CD14-positive monocyte (primary cell): ENCODE measurements at regions not wholly inside any gene's neighbourhood (a gene's known extent, or its start where the extent isn't known, plus 50 kb on each side); places are given as distances from the start of the nearest gene placed in this dataset.

Source experiments
- DNase-seq, 3 donors: peaks; one replicate each; pipeline ENCODE4 v3.0.0-alpha.2; 2011 to 2022
- H2AFZ ChIP-seq: 2 replicates; pipeline ENCODE4 v1.6.0; 2012; ENCODE audit warnings: mild to moderate bottlenecking, low read depth, low read length, inconsistent platforms; ENCODE audit not compliant: insufficient read depth, poor library complexity, severe bottlenecking
- H3K27ac ChIP-seq, 2 donors: 1 replicate in 1 of 2; 2 replicates in 1 of 2; pipeline ENCODE4 v1.5.1; 2012 to 2013; ENCODE audit warnings: low read length in 2 of 2, control low read depth in 1 of 2, inconsistent platforms in 1 of 2, low read depth in 1 of 2, mild to moderate bottlenecking in 1 of 2
- H3K27me3 ChIP-seq, 2 donors: one replicate each; pipeline versions ENCODE4 v1.6.0 to v1.6.1; 2011 to 2013; ENCODE audit warnings: low read length in 2 of 2; ENCODE audit not compliant: control insufficient read depth in 2 of 2, insufficient read depth in 2 of 2
- H3K36me3 ChIP-seq, 2 donors: replicated peaks in 1 of 2; 1 replicate in 1 of 2; 2 replicates in 1 of 2; pipeline versions ENCODE4 v1.5.1 to v1.6.1; 2012 to 2013; ENCODE audit warnings: low read length in 2 of 2, control low read depth in 1 of 2, inconsistent platforms in 1 of 2, mild to moderate bottlenecking in 1 of 2; ENCODE audit not compliant: insufficient read depth in 2 of 2, control insufficient read depth in 1 of 2
- H3K4me1 ChIP-seq, 2 donors: 1 replicate in 1 of 2; 2 replicates in 1 of 2; pipeline versions ENCODE4 v1.5.1 to v1.6.1; 2012 to 2013; ENCODE audit warnings: low read length in 2 of 2, control low read depth in 1 of 2, inconsistent platforms in 1 of 2, mild to moderate bottlenecking in 1 of 2, moderate library complexity in 1 of 2; ENCODE audit not compliant: insufficient read depth in 2 of 2, control insufficient read depth in 1 of 2
- H3K4me2 ChIP-seq: replicated peaks from 2 replicates; pipeline ENCODE3; 2012; ENCODE audit warnings: low read length, moderate library complexity, mild to moderate bottlenecking; ENCODE audit not compliant: poor library complexity, severe bottlenecking; ENCODE audit errors: extremely low read depth
- H3K4me3 ChIP-seq, 3 experiments: fragments of 200-600 bp in 1 of 3; sonication (generic) in 1 of 3; replicated peaks in 1 of 3; 1 replicate in 2 of 3; 2 replicates in 1 of 3; pipeline ENCODE4 v1.5.1; 2011 to 2013; ENCODE audit warnings: low read length in 3 of 3, mild to moderate bottlenecking in 3 of 3, control low read depth in 2 of 3, low read depth in 2 of 3, inconsistent platforms in 1 of 3, moderate library complexity in 1 of 3
- H3K79me2 ChIP-seq: 2 replicates; pipeline ENCODE4 v1.6.0; 2012; ENCODE audit warnings: mild to moderate bottlenecking, control low read depth, inconsistent platforms, low read length, moderate library complexity; ENCODE audit not compliant: insufficient read depth
- H3K9ac ChIP-seq: 2 replicates; pipeline ENCODE4 v1.6.0; 2017; ENCODE audit warnings: low read length, mild to moderate bottlenecking; ENCODE audit not compliant: insufficient read depth, poor library complexity, severe bottlenecking
- H3K9me3 ChIP-seq, 2 donors: replicated peaks in 1 of 2; 1 replicate in 1 of 2; 2 replicates in 1 of 2; pipeline versions ENCODE4 v1.5.1 to v1.6.1; 2012 to 2013; ENCODE audit warnings: low read length in 2 of 2, control low read depth in 1 of 2; ENCODE audit not compliant: control insufficient read depth in 1 of 2, insufficient read depth in 1 of 2
- H4K20me1 ChIP-seq: 2 replicates; pipeline ENCODE4 v1.6.0; 2012; ENCODE audit warnings: mild to moderate bottlenecking, low read length, control low read depth, moderate library complexity; ENCODE audit not compliant: insufficient read depth
- H3K27ac Mint-ChIP-seq, 7 donors: one replicate each; pipeline ENCODE4 v1.8.0; 2020; ENCODE audit warnings: mild to moderate bottlenecking in 7 of 7, mixed read lengths in 7 of 7, moderate library complexity in 6 of 7, inconsistent platforms in 2 of 7
- H3K27me3 Mint-ChIP-seq, 3 donors: one replicate each; pipeline ENCODE4 v1.8.0; 2021 to 2022; ENCODE audit warnings: low read depth in 3 of 3, mild to moderate bottlenecking in 3 of 3, mixed read lengths in 3 of 3, moderate library complexity in 3 of 3, inconsistent platforms in 1 of 3
- H3K36me3 Mint-ChIP-seq, 2 donors: one replicate each; pipeline ENCODE4 v1.8.0; 2020; ENCODE audit warnings: mixed read lengths in 2 of 2, inconsistent platforms in 1 of 2, mild to moderate bottlenecking in 1 of 2
- H3K4me1 Mint-ChIP-seq: one replicate; pipeline ENCODE4 v1.8.0; 2020; ENCODE audit warnings: mild to moderate bottlenecking, mixed read lengths
- H3K4me3 Mint-ChIP-seq, 2 donors: one replicate each; pipeline ENCODE4 v1.8.0; 2020; ENCODE audit warnings: mild to moderate bottlenecking in 2 of 2, mixed read lengths in 2 of 2, moderate library complexity in 1 of 2
- H3K9me3 Mint-ChIP-seq, 7 donors: one replicate each; pipeline ENCODE4 v1.8.0; 2020 to 2022; ENCODE audit warnings: mixed read lengths in 7 of 7, mild to moderate bottlenecking in 6 of 7, moderate library complexity in 6 of 7, inconsistent platforms in 2 of 7
- WGBS: methylation state at CpG from one replicate; pipeline ENCODE4 v1.1.5; 2013; ENCODE audit warnings: missing lambda C conversion rate; ENCODE audit not compliant: insufficient coverage; 5-methylcytosine and 5-hydroxymethylcytosine counted together
- intact Hi-C, 2 donors: fragments of 100-400 bp; cut with micrococcal nuclease; formaldehyde crosslinking; loops; one replicate each; pipeline versions ENCODE4 v1.15.0 to v1.15.1; 2023
- TF ChIP-seq, protein P1 (sequence below): fragments of 200-600 bp; IDR thresholded peaks from one replicate; pipeline ENCODE4 v1.8.0; 2022; ENCODE audit warnings: antibody characterized with exemption, mild to moderate bottlenecking

DNA sequence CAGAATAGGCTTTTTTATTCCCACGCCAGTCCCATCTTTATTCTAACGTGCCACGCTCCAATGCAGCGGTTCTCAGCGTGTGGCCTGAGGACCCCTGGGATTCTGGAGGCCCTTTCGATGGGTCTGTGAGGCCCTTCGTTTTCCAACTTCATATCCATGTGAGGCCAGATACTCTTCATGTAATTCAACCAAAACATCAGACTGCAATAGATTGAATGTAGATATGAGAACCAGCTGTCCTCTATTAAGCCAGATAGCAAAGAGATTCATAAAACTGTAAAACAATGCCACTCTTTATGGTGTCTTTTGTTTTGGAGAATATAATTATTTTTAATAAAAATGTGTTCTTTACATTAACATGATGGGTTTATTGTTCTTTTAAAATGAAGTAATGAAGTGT is 53.2 kb upstream of the KMT2C start:
- Histone ChIP-seq H2AFZ (no peak overlapping the region), H4K20me1 (no peaks in the 10 kb centered on the region), H3K36me3 (no peaks in the 10 kb centered on the region), H3K27ac (no peak overlapping the region), H3K4me3 (no peak overlapping the region), H3K9me3 (no peaks in the 10 kb centered on the region), H3K79me2 (no peaks in the 10 kb centered on the region), H3K27me3 (no peaks in the 10 kb centered on the region), H3K9ac (no peak overlapping the region), H3K4me1 (peaks cover 0 to 7% of the 10 kb centered on the region in 2 donors), H3K4me2 (no peak overlapping the region)
- Mint-ChIP-seq H3K36me3 (no peaks in the 10 kb centered on the region), H3K27ac (no peak overlapping the region), H3K4me3 (no peak overlapping the region), H3K9me3 (peaks cover 0 to 5% (median 0%) of the 10 kb centered on the region in 7 donors), H3K27me3 (peaks cover 0 to 7% (median 2%) of the 10 kb centered on the region in 3 donors), H3K4me1 (peaks cover 8% of the 10 kb centered on the region)
- no peak for DNase-seq
- TF ChIP-seq, protein P1, sequence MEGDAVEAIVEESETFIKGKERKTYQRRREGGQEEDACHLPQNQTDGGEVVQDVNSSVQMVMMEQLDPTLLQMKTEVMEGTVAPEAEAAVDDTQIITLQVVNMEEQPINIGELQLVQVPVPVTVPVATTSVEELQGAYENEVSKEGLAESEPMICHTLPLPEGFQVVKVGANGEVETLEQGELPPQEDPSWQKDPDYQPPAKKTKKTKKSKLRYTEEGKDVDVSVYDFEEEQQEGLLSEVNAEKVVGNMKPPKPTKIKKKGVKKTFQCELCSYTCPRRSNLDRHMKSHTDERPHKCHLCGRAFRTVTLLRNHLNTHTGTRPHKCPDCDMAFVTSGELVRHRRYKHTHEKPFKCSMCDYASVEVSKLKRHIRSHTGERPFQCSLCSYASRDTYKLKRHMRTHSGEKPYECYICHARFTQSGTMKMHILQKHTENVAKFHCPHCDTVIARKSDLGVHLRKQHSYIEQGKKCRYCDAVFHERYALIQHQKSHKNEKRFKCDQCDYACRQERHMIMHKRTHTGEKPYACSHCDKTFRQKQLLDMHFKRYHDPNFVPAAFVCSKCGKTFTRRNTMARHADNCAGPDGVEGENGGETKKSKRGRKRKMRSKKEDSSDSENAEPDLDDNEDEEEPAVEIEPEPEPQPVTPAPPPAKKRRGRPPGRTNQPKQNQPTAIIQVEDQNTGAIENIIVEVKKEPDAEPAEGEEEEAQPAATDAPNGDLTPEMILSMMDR, result no peak
- intact Hi-C loops, result no loop called here
- no CpG with 5 or more reads among the region's 7 CpGs for WGBS

GRCh38 chr7:152486968-152487367 is 51.2 kb upstream of the KMT2C start:
- H3K9ac ChIP-seq, result no peak overlapping the region

More at GRCh38 chr7:152486968-152487367, 51.2 kb upstream of the KMT2C start:
- Mint-ChIP-seq H3K36me3 (no peaks in the 10 kb centered on the region), H3K4me1 (peaks cover 8% of the 10 kb centered on the region), H3K4me3 (no peak overlapping the region), H3K9me3 (peaks cover 0 to 5% (median 0%) of the 10 kb centered on the region in 7 donors), H3K27ac (no peak overlapping the region), H3K27me3 (peaks cover 0 to 4% (median 2%) of the 10 kb centered on the region in 3 donors)
- Histone ChIP-seq H3K4me2 (no peak overlapping the region), H3K36me3 (no peaks in the 10 kb centered on the region), H3K79me2 (no peaks in the 10 kb centered on the region), H3K4me1 (peaks cover 0 to 7% of the 10 kb centered on the region in 2 donors), H2AFZ (no peak overlapping the region), H3K27me3 (no peaks in the 10 kb centered on the region), H4K20me1 (no peaks in the 10 kb centered on the region), H3K9me3 (no peaks in the 10 kb centered on the region), H3K27ac (no peak overlapping the region), H3K4me3 (no peak overlapping the region)
- DNase-seq, result no peak
- TF ChIP-seq, protein P1, result no peak
- intact Hi-C loops, result no loop called here
